B cell (primary cell): ENCODE measurements at regions not wholly inside any gene's neighbourhood (a gene's known extent, or its start where the extent isn't known, plus 50 kb on each side); places are given as distances from the start of the nearest gene placed in this dataset.

Experiments
- ATAC-seq: fragments of 200-7000 bp; cut with Tn5 transposase; one replicate; pipeline ENCODE4 v1.10.0; 2021; ENCODE audit warnings: low read depth, mild to moderate bottlenecking, moderate number of reproducible peaks, moderate library complexity
- CTCF ChIA-PET: fragments of 350-600 bp; sonication (Branson Sonifier 250); formaldehyde crosslinking; loops from one replicate; lab custom pipeline; 2021; ENCODE audit warnings: antibody characterized with exemption, inconsistent platforms; lab: Charles Lee
- POLR2A ChIA-PET: fragments of 350-600 bp; sonication (Branson Sonifier 250); formaldehyde crosslinking; loops from one replicate; lab custom pipeline; 2021; ENCODE audit warnings: antibody characterized with exemption; lab: Charles Lee
- DNase-seq: peaks from one replicate; pipeline ENCODE4 v3.0.0; 2013
- H2AFZ ChIP-seq: 2 replicates; pipeline ENCODE4 v1.6.1; 2012; ENCODE audit warnings: mild to moderate bottlenecking, low read depth, low read length; ENCODE audit not compliant: insufficient read depth, poor library complexity, severe bottlenecking
- H3K27ac ChIP-seq, 2 donors: 1 replicate in 1 of 2; 2 replicates in 1 of 2; pipeline ENCODE4 v1.5.1; 2012 to 2013; ENCODE audit warnings: low read length in 2 of 2, mild to moderate bottlenecking in 2 of 2, moderate library complexity in 1 of 2
- H3K27me3 ChIP-seq, 4 experiments: fragments of 200-600 bp in 1 of 4; sonication (generic) in 1 of 4; replicated peaks in 1 of 4; 1 replicate in 2 of 4; 2 replicates in 2 of 4; pipeline versions ENCODE4 v1.6.1 to v1.7.0; 2013 to 2016; ENCODE audit warnings: low read length in 3 of 4, mild to moderate bottlenecking in 2 of 4, mixed read lengths in 1 of 4, moderate library complexity in 1 of 4; ENCODE audit not compliant: insufficient read depth in 4 of 4, control insufficient read depth in 3 of 4; ENCODE audit errors: control extremely low read depth in 1 of 4
- H3K36me3 ChIP-seq, 2 experiments: replicated peaks in 1 of 2; 1 replicate in 1 of 2; 2 replicates in 1 of 2; pipeline versions ENCODE4 v1.6.1 to v1.7.1; 2013; ENCODE audit warnings: low read length in 1 of 2; ENCODE audit not compliant: insufficient read depth in 2 of 2, control insufficient read depth in 1 of 2; ENCODE audit errors: control extremely low read depth in 1 of 2, extremely low read depth in 1 of 2
- H3K4me1 ChIP-seq, 2 donors: fragments of 200-600 bp in 1 of 2; sonication (generic) in 1 of 2; 1 replicate in 1 of 2; 2 replicates in 1 of 2; pipeline versions ENCODE4 v1.5.1 to v1.6.1; 2013 to 2017; ENCODE audit warnings: low read length in 2 of 2; ENCODE audit not compliant: control insufficient read depth in 2 of 2, insufficient read depth in 2 of 2
- H3K4me2 ChIP-seq: replicated peaks from 2 replicates; pipeline ENCODE3; 2012; ENCODE audit warnings: mild to moderate bottlenecking, low read depth, low read length; ENCODE audit not compliant: poor library complexity, severe bottlenecking
- H3K4me3 ChIP-seq, 5 experiments: fragments of 200-600 bp in 1 of 5; sonication (generic) in 1 of 5; 1 replicate in 3 of 5; 2 replicates in 2 of 5; pipeline versions ENCODE4 v1.5.1 to v1.7.0; 2011 to 2016; ENCODE audit warnings: low read length in 4 of 5, mild to moderate bottlenecking in 4 of 5, low read depth in 2 of 5, control low read depth in 1 of 5, moderate library complexity in 1 of 5; ENCODE audit not compliant: insufficient read depth in 1 of 5; ENCODE audit errors: control extremely low read depth in 1 of 5, extremely low read depth in 1 of 5
- H3K79me2 ChIP-seq: fragments of 200-600 bp; sonication (generic); one replicate; pipeline ENCODE4 v1.6.0; 2016; ENCODE audit warnings: low read length; ENCODE audit not compliant: control insufficient read depth, insufficient read depth
- H3K9ac ChIP-seq: fragments of 200-600 bp; sonication (generic); 2 replicates; pipeline ENCODE4 v1.6.1; 2017; ENCODE audit warnings: mild to moderate bottlenecking, low read length, moderate library complexity
- H3K9me3 ChIP-seq, 3 donors: one replicate each; pipeline versions ENCODE4 v1.6.1 to v1.7.1; 2013; ENCODE audit warnings: low read length in 2 of 3; ENCODE audit not compliant: control insufficient read depth in 2 of 3, insufficient read depth in 1 of 3; ENCODE audit errors: control extremely low read depth in 1 of 3
- H4K20me1 ChIP-seq: 2 replicates; pipeline ENCODE4 v1.6.0; 2012; ENCODE audit warnings: mild to moderate bottlenecking, low read length; ENCODE audit not compliant: insufficient read depth, control insufficient read depth, poor library complexity, severe bottlenecking
- H3K27ac Mint-ChIP-seq: one replicate; pipeline ENCODE4 v1.8.0; 2021; ENCODE audit warnings: mixed read lengths
- H3K27me3 Mint-ChIP-seq: one replicate; pipeline ENCODE4 v1.8.0; 2021; ENCODE audit warnings: mixed read lengths
- H3K4me1 Mint-ChIP-seq: one replicate; pipeline ENCODE4 v1.8.0; 2021; ENCODE audit warnings: mixed read lengths
- H3K4me3 Mint-ChIP-seq: one replicate; pipeline ENCODE4 v1.8.0; 2021; ENCODE audit warnings: mixed read lengths
- H3K9me3 Mint-ChIP-seq: one replicate; pipeline ENCODE4 v1.8.0; 2022; ENCODE audit warnings: mixed read lengths; ENCODE audit not compliant: insufficient read depth
- EZH2 ChIP-seq: IDR thresholded peaks from 2 replicates; pipeline ENCODE4 v1.6.1; 2012; ENCODE audit warnings: borderline replicate concordance, low read depth, mild to moderate bottlenecking, moderate library complexity, low read length; ENCODE audit not compliant: insufficient read depth, poor library complexity, severe bottlenecking
- WGBS: methylation state at CpG from one replicate; pipeline ENCODE4 v1.1.5; 2013; ENCODE audit warnings: missing lambda C conversion rate; ENCODE audit not compliant: insufficient coverage; 5-methylcytosine and 5-hydroxymethylcytosine counted together
- intact Hi-C: fragments of 100-400 bp; cut with micrococcal nuclease; formaldehyde crosslinking; loops from one replicate; pipeline ENCODE4 v1.10.0; 2022
- TF ChIP-seq, protein P1 (sequence below): fragments of 200-600 bp; IDR thresholded peaks from one replicate; pipeline ENCODE4 v1.8.0; 2022; ENCODE audit warnings: antibody characterized with exemption, mild to moderate bottlenecking

DNA sequence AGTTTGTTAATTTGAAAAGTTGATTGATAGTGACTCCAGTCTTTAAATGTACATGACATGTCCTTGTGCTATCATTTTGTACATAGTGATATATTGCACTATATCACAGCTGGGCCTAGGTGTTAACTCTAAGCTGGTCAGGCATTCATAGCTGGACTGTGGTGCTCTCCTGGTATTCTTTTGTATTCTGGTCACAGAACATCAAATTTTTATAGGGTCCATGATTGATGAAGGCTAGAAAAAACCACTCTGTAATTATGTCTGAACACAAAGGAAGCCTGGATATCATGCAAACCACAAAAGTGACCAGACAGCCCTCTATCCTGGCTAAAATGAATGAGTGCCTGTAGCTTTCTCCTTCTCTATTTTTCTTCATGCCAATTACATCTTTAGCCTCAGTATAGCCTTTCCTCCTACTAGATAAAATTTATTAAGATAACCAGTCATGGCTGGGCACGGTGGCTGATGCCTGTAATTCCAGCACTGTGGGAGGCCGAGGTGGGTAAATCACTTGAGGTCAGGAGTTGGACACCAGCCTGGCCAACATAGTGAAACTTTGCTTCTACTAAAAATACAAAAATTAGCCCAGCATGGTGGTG, 134.9 kb upstream of the B3GALT2 start:
- no peak overlapping the region for H3K4me3 ChIP-seq
- H3K9me3 ChIP-seq = peaks cover 0 to 3% (median 3%) of the 10 kb centered on the region in 3 donors
- Mint-ChIP-seq H3K9me3 (peaks cover 10% of the 10 kb centered on the region), H3K4me3 (no peak overlapping the region), H3K27ac (no peak overlapping the region), H3K4me1 (no peaks in the 10 kb centered on the region), H3K27me3 (no peaks in the 10 kb centered on the region)
- CTCF ChIA-PET = no interaction called here
- WGBS = no CpG with 5 or more reads among the region's 2 CpGs
- ATAC-seq (no peak), DNase-seq (no peak)
- no peak overlapping the region for H3K27ac ChIP-seq
- no peak overlapping the region for H3K9ac ChIP-seq
- H2AFZ ChIP-seq = no peak overlapping the region
- intact Hi-C loops = no loop called here
- TF ChIP-seq, protein P1, sequence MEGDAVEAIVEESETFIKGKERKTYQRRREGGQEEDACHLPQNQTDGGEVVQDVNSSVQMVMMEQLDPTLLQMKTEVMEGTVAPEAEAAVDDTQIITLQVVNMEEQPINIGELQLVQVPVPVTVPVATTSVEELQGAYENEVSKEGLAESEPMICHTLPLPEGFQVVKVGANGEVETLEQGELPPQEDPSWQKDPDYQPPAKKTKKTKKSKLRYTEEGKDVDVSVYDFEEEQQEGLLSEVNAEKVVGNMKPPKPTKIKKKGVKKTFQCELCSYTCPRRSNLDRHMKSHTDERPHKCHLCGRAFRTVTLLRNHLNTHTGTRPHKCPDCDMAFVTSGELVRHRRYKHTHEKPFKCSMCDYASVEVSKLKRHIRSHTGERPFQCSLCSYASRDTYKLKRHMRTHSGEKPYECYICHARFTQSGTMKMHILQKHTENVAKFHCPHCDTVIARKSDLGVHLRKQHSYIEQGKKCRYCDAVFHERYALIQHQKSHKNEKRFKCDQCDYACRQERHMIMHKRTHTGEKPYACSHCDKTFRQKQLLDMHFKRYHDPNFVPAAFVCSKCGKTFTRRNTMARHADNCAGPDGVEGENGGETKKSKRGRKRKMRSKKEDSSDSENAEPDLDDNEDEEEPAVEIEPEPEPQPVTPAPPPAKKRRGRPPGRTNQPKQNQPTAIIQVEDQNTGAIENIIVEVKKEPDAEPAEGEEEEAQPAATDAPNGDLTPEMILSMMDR = no peak
- TF ChIP-seq EZH2 = no peak
- POLR2A ChIA-PET = no interaction called here
- H3K4me1 ChIP-seq = no peaks in the 10 kb centered on the region
- no peaks in the 10 kb centered on the region for H3K36me3 ChIP-seq
- H3K79me2 ChIP-seq = no peaks in the 10 kb centered on the region
- no peaks in the 10 kb centered on the region for H3K27me3 ChIP-seq
- H4K20me1 ChIP-seq = no peaks in the 10 kb centered on the region
- no peak overlapping the region for H3K4me2 ChIP-seq

DNA sequence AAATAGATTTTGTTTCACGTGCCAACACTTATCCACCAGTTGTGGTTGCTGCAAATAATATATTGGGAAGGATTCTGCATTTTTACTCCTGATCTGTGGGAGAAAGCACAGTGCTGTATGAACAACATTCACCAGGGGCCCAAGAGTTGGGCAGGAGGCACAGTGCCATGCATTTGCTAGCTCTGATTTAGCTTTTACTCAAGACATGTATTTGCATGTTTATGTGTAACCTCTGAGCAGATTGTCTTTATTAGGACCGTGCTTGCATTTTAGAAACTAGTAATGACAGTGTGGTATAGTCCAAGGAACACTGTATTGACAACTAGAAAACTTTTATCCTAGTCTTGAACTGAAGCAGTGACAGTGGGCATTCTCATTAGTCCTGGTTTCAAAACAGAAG, 133.9 kb upstream of the B3GALT2 start:
- no CpG with 5 or more reads among the region's 2 CpGs for WGBS
- peaks cover 10% of the 10 kb centered on the region for H3K9me3 Mint-ChIP-seq
- Histone ChIP-seq H3K4me3 (no peak overlapping the region), H3K36me3 (no peaks in the 10 kb centered on the region), H3K27ac (no peak overlapping the region), H3K9ac (no peak overlapping the region), H3K4me1 (no peaks in the 10 kb centered on the region), H3K4me2 (no peak overlapping the region), H2AFZ (no peak overlapping the region), H3K9me3 (peaks cover 0 to 3% (median 2%) of the 10 kb centered on the region in 3 donors), H3K27me3 (no peaks in the 10 kb centered on the region), H3K79me2 (no peaks in the 10 kb centered on the region), H4K20me1 (no peaks in the 10 kb centered on the region)
- no peak for DNase-seq
- H3K27me3 Mint-ChIP-seq = no peaks in the 10 kb centered on the region
- H3K27ac Mint-ChIP-seq = no peak overlapping the region
- ATAC-seq = no peak
- H3K4me1 Mint-ChIP-seq = no peaks in the 10 kb centered on the region
- TF ChIP-seq EZH2 = no peak
- TF ChIP-seq, protein P1 = no peak
- ChIA-PET POLR2A (no interaction called here), CTCF (no interaction called here)
- intact Hi-C loops = no loop called here
- no peak overlapping the region for H3K4me3 Mint-ChIP-seq
